DOHH2 (cell line): ENCODE measurements at regions not wholly inside any gene's neighbourhood (a gene's known extent, or its start where the extent isn't known, plus 50 kb on each side); places are given as distances from the start of the nearest gene placed in this dataset.

ENCODE experiments used
- H3F3A ChIP-seq: fragments of 200-600 bp; sonication (generic), shearing (Covaris generic); 2 replicates; pipeline ENCODE4 v1.6.0; 2016; ENCODE audit warnings: antibody characterized with exemption, mild to moderate bottlenecking; ENCODE audit not compliant: control insufficient read depth, insufficient read depth
- H3K27ac ChIP-seq: fragments of 200-600 bp; sonication (generic); 2 replicates; pipeline ENCODE4 v1.5.1; 2014; ENCODE audit warnings: low read depth, mild to moderate bottlenecking, low read length, moderate library complexity
- H3K27me3 ChIP-seq: fragments of 200-600 bp; sonication (generic); 2 replicates; pipeline ENCODE4 v1.6.1; 2014; ENCODE audit warnings: mild to moderate bottlenecking, low read length, mixed read lengths; ENCODE audit not compliant: control insufficient read depth
- H3K36me3 ChIP-seq: fragments of 200-600 bp; sonication (generic); 2 replicates; pipeline ENCODE4 v1.6.1; 2014; ENCODE audit warnings: mild to moderate bottlenecking, low read length, moderate library complexity, mixed read lengths; ENCODE audit not compliant: control insufficient read depth
- H3K4me1 ChIP-seq: fragments of 200-600 bp; sonication (generic); 2 replicates; pipeline ENCODE4 v1.6.1; 2014; ENCODE audit warnings: mild to moderate bottlenecking, low read length, mixed read lengths; ENCODE audit not compliant: control insufficient read depth
- H3K4me2 ChIP-seq: fragments of 200-600 bp; sonication (generic); 2 replicates; pipeline ENCODE4 v1.6.0; 2014; ENCODE audit warnings: mild to moderate bottlenecking, low read length, moderate library complexity
- H3K4me3 ChIP-seq: fragments of 200-600 bp; sonication (generic); 2 replicates; pipeline ENCODE4 v1.5.1; 2014; ENCODE audit warnings: mild to moderate bottlenecking, low read length, mixed read lengths
- H3K79me2 ChIP-seq: fragments of 200-600 bp; sonication (generic); 2 replicates; pipeline ENCODE4 v1.6.1; 2014; ENCODE audit warnings: mild to moderate bottlenecking, low read length, mixed read lengths; ENCODE audit not compliant: control insufficient read depth
- H3K9me2 ChIP-seq: fragments of 200-600 bp; sonication (generic); replicated peaks from 2 replicates; pipeline ENCODE4 v1.6.1; 2014; ENCODE audit warnings: mild to moderate bottlenecking, low read length, mixed read lengths; ENCODE audit not compliant: control insufficient read depth
- H3K9me3 ChIP-seq: fragments of 200-600 bp; sonication (generic); 2 replicates; pipeline ENCODE4 v1.6.1; 2014; ENCODE audit warnings: antibody characterized with exemption, low read length, mixed read lengths; ENCODE audit not compliant: control insufficient read depth, insufficient read depth
- H4K20me1 ChIP-seq: fragments of 200-600 bp; sonication (generic); 2 replicates; pipeline ENCODE4 v1.6.0; 2014; ENCODE audit warnings: low read depth, mild to moderate bottlenecking, antibody characterized with exemption, low read length, moderate library complexity; ENCODE audit not compliant: control insufficient read depth, insufficient read depth
- CTCF ChIP-seq: fragments of 200-600 bp; sonication (generic); IDR thresholded peaks from one replicate; pipeline ENCODE4 v1.5.1; 2014; ENCODE audit warnings: antibody characterized with exemption, mild to moderate bottlenecking, low read depth, low read length; ENCODE audit not compliant: poor library complexity, severe bottlenecking
- EZH2phosphoT487 ChIP-seq: fragments of 200-600 bp; sonication (generic); IDR thresholded peaks from 2 replicates; pipeline ENCODE4 v1.6.1; 2017; ENCODE audit warnings: borderline replicate concordance, mild to moderate bottlenecking, antibody characterized with exemption, low read length, moderate library complexity, mixed read lengths

- H3K4me2 ChIP-seq: peak overlapping the region; percentile 5; the same call in 1 of the 2 replicates
Observed at GRCh38 chr4:31045724-31046318, 325.7 kb downstream of the PCDH7 start.

GRCh38 chr4:31051151-31051550 lies 331.0 kb downstream of the PCDH7 start:
- no peak for TF ChIP-seq CTCF
- no peak for TF ChIP-seq EZH2phosphoT487
- Histone ChIP-seq H3K4me2 (no peak overlapping the region), H3K9me2 (no peaks in the 10 kb centered on the region)

More at GRCh38 chr4:31045724-31046318, 325.7 kb downstream of the PCDH7 start:
- Histone ChIP-seq H3K4me3 (no peak overlapping the region), H3F3A (no peaks in the 10 kb centered on the region), H3K9me3 (no peaks in the 10 kb centered on the region), H4K20me1 (no peaks in the 10 kb centered on the region), H3K36me3 (no peaks in the 10 kb centered on the region), H3K27me3 (no peaks in the 10 kb centered on the region), H3K4me1 (peaks cover 7% of the 10 kb centered on the region), H3K9me2 (no peaks in the 10 kb centered on the region), H3K27ac (no peak overlapping the region), H3K79me2 (no peaks in the 10 kb centered on the region)
- TF ChIP-seq EZH2phosphoT487: no peak
- peak; percentile 73 for TF ChIP-seq CTCF

GRCh38 chr4:31051565-31051964 lies 331.4 kb downstream of the PCDH7 start:
- Histone ChIP-seq H3K4me3 (no peak overlapping the region), H3K79me2 (no peaks in the 10 kb centered on the region), H3K9me2 (no peaks in the 10 kb centered on the region), H3K9me3 (no peaks in the 10 kb centered on the region), H3K27ac (no peak overlapping the region), H3K36me3 (no peaks in the 10 kb centered on the region), H3K27me3 (no peaks in the 10 kb centered on the region), H4K20me1 (no peaks in the 10 kb centered on the region), H3K4me2 (no peak overlapping the region), H3K4me1 (no peaks in the 10 kb centered on the region), H3F3A (no peaks in the 10 kb centered on the region)
- TF ChIP-seq CTCF (no peak), EZH2phosphoT487 (no peak)

More at GRCh38 chr4:31051151-31051550, 331.0 kb downstream of the PCDH7 start:
- no peaks in the 10 kb centered on the region for H3F3A ChIP-seq
- no peaks in the 10 kb centered on the region for H3K36me3 ChIP-seq
- H3K4me1 ChIP-seq: no peaks in the 10 kb centered on the region
- no peak overlapping the region for H3K4me3 ChIP-seq
- no peaks in the 10 kb centered on the region for H4K20me1 ChIP-seq
- H3K27me3 ChIP-seq: no peaks in the 10 kb centered on the region
- H3K79me2 ChIP-seq: no peaks in the 10 kb centered on the region
- H3K27ac ChIP-seq: no peak overlapping the region
- no peaks in the 10 kb centered on the region for H3K9me3 ChIP-seq
